H9 (cell line): ENCODE measurements at regions not wholly inside any gene's neighbourhood (a gene's known extent, or its start where the extent isn't known, plus 50 kb on each side); places are given as distances from the start of the nearest gene placed in this dataset.

Source experiments
- DNase-seq: peaks from one replicate; pipeline ENCODE4 v3.0.0-alpha.2; 2017
- H2AFZ ChIP-seq: one replicate; pipeline ENCODE4 v1.6.1; 2013; ENCODE audit warnings: mild to moderate bottlenecking, low read length, control low read depth, moderate library complexity
- H2AK5ac ChIP-seq: 2 replicates; pipeline ENCODE4 v1.6.1; 2013; ENCODE audit warnings: low read length, control low read depth, mixed read lengths; ENCODE audit not compliant: insufficient read length
- H2BK120ac ChIP-seq: one replicate; pipeline ENCODE4 v1.6.1; 2013; ENCODE audit warnings: low read depth, mild to moderate bottlenecking, low read length, control low read depth, inconsistent platforms; ENCODE audit not compliant: poor library complexity, severe bottlenecking
- H2BK12ac ChIP-seq: 2 replicates; pipeline ENCODE4 v1.6.1; 2013; ENCODE audit warnings: low read length, control low read depth, mixed read lengths, low read depth; ENCODE audit not compliant: insufficient read length
- H2BK15ac ChIP-seq: 2 replicates; pipeline ENCODE4 v1.6.1; 2013; ENCODE audit warnings: low read depth, low read length, control low read depth
- H2BK20ac ChIP-seq: one replicate; pipeline ENCODE4 v1.6.1; 2013; ENCODE audit warnings: low read depth, mild to moderate bottlenecking, low read length, control low read depth, inconsistent platforms; ENCODE audit not compliant: poor library complexity, severe bottlenecking
- H2BK5ac ChIP-seq: 2 replicates; pipeline ENCODE4 v1.6.1; 2013; ENCODE audit warnings: low read length, control low read depth, mixed read lengths; ENCODE audit not compliant: insufficient read length
- H3K14ac ChIP-seq: 2 replicates; pipeline ENCODE4 v1.6.1; 2013; ENCODE audit warnings: low read length, control low read depth; ENCODE audit not compliant: insufficient read depth
- H3K18ac ChIP-seq: 2 replicates; pipeline ENCODE4 v1.6.1; 2013; ENCODE audit warnings: low read depth, mild to moderate bottlenecking, mixed read lengths, low read length, control low read depth; ENCODE audit not compliant: insufficient read length
- H3K23ac ChIP-seq: 2 replicates; pipeline ENCODE4 v1.6.1; 2013; ENCODE audit warnings: low read length, control low read depth, mixed read lengths, low read depth; ENCODE audit not compliant: insufficient read length
- H3K23me2 ChIP-seq: 2 replicates; pipeline ENCODE4 v1.6.1; 2013; ENCODE audit warnings: low read depth, mild to moderate bottlenecking, mixed read lengths, low read length, control low read depth; ENCODE audit not compliant: insufficient read length, poor library complexity, severe bottlenecking
- H3K27ac ChIP-seq: 2 replicates; pipeline ENCODE4 v1.5.1; 2013; ENCODE audit warnings: low read length, control low read depth, mixed read lengths, low read depth; ENCODE audit not compliant: insufficient read length
- H3K27me3 ChIP-seq: 2 replicates; pipeline ENCODE4 v1.6.1; 2013; ENCODE audit warnings: low read length, control low read depth, inconsistent platforms; ENCODE audit not compliant: insufficient read depth
- H3K4ac ChIP-seq: 2 replicates; pipeline ENCODE4 v1.6.1; 2013; ENCODE audit warnings: low read depth, mild to moderate bottlenecking, control low read depth, inconsistent platforms, low read length, moderate library complexity
- H3K4me1 ChIP-seq: 2 replicates; pipeline ENCODE4 v1.6.1; 2013; ENCODE audit warnings: low read length, control low read depth, inconsistent platforms; ENCODE audit not compliant: insufficient read depth
- H3K4me2 ChIP-seq: 2 replicates; pipeline ENCODE4 v1.6.1; 2013; ENCODE audit warnings: low read length, control low read depth, mixed read lengths; ENCODE audit not compliant: insufficient read length, insufficient read depth
- H3K56ac ChIP-seq: 2 replicates; pipeline ENCODE4 v1.6.1; 2013; ENCODE audit warnings: low read depth, mild to moderate bottlenecking, mixed read lengths, low read length, control low read depth; ENCODE audit not compliant: insufficient read length
- H3K79me1 ChIP-seq: 2 replicates; pipeline ENCODE4 v1.6.1; 2013; ENCODE audit warnings: low read depth, mild to moderate bottlenecking, moderate library complexity, low read length, control low read depth, inconsistent platforms; ENCODE audit not compliant: insufficient read depth, poor library complexity, severe bottlenecking
- H3K79me2 ChIP-seq: 2 replicates; pipeline ENCODE4 v1.6.1; 2013; ENCODE audit warnings: low read length, control low read depth, inconsistent platforms; ENCODE audit not compliant: insufficient read depth
- H3K9ac ChIP-seq: 2 replicates; pipeline ENCODE4 v1.6.1; 2013; ENCODE audit warnings: low read length, control low read depth, mixed read lengths; ENCODE audit not compliant: insufficient read length; ENCODE audit errors: extremely low read depth
- H3K9me3 ChIP-seq: one replicate; pipeline ENCODE4 v1.6.1; 2013; ENCODE audit warnings: low read depth, low read length, inconsistent platforms; ENCODE audit not compliant: control insufficient read depth
- H3T11ph ChIP-seq: one replicate; pipeline ENCODE4 v1.6.1; 2013; ENCODE audit warnings: mild to moderate bottlenecking, low read length, control low read depth, inconsistent platforms
- H4K20me1 ChIP-seq: one replicate; pipeline ENCODE4 v1.6.1; 2013; ENCODE audit not compliant: control insufficient read depth, insufficient read length, insufficient read depth
- H4K5ac ChIP-seq: 2 replicates; pipeline ENCODE4 v1.6.1; 2013; ENCODE audit warnings: low read depth, mild to moderate bottlenecking, mixed read lengths, low read length, control low read depth; ENCODE audit not compliant: insufficient read length
- H4K8ac ChIP-seq: replicated peaks from 2 replicates; pipeline ENCODE4 v1.6.1; 2013; ENCODE audit warnings: low read length, control low read depth, mixed read lengths, low read depth; ENCODE audit not compliant: insufficient read length
- H4K91ac ChIP-seq: 2 replicates; pipeline ENCODE4 v1.6.1; 2013; ENCODE audit warnings: low read depth, mild to moderate bottlenecking, moderate library complexity, mixed read lengths, low read length, control low read depth; ENCODE audit not compliant: insufficient read length
- H3K27ac Mint-ChIP-seq, 3 experiments: 2 replicates in 2 of 3; 3 replicates in 1 of 3; pipeline ENCODE4 v1.8.0; 2020 to 2021; ENCODE audit warnings: mixed read lengths in 3 of 3, mild to moderate bottlenecking in 1 of 3, moderate library complexity in 1 of 3
- H3K27me3 Mint-ChIP-seq: 2 replicates; pipeline ENCODE4 v1.8.0; 2021; ENCODE audit warnings: low read depth, mild to moderate bottlenecking, moderate library complexity, mixed read lengths
- H3K36me3 Mint-ChIP-seq, 3 experiments: 2 replicates in 2 of 3; 3 replicates in 1 of 3; pipeline ENCODE4 v1.8.0; 2020 to 2021; ENCODE audit warnings: low read depth in 3 of 3, mixed read lengths in 3 of 3; ENCODE audit not compliant: insufficient read depth in 1 of 3
- H3K4me1 Mint-ChIP-seq, 2 experiments: 2 replicates each; pipeline ENCODE4 v1.8.0; 2020; ENCODE audit warnings: mixed read lengths in 2 of 2
- H3K4me3 Mint-ChIP-seq, 2 experiments: 2 replicates in 1 of 2; 3 replicates in 1 of 2; pipeline ENCODE4 v1.8.0; 2020 to 2021; ENCODE audit warnings: mild to moderate bottlenecking in 2 of 2, mixed read lengths in 2 of 2, moderate library complexity in 1 of 2
- H3K9me3 Mint-ChIP-seq, 2 experiments: 2 replicates in 1 of 2; 3 replicates in 1 of 2; pipeline ENCODE4 v1.8.0; 2020; ENCODE audit warnings: mild to moderate bottlenecking in 2 of 2, mixed read lengths in 2 of 2, moderate library complexity in 1 of 2
- WGBS: extraction: QIAGEN DNeasy Blood & Tissue Kit; methylation state at CpG from one replicate; pipeline ENCODE4 v1.1.7; 2013; ENCODE audit warnings: missing lambda C conversion rate, low lambda C conversion rate, mixed read lengths; ENCODE audit not compliant: insufficient read length; ENCODE audit errors: extremely low coverage; 5-methylcytosine and 5-hydroxymethylcytosine counted together
- TF ChIP-seq, protein P1 (sequence below): fragments of 200-600 bp; sonication (generic); conservative IDR thresholded peaks from 3 replicates; pipeline ENCODE4 v1.8.0; 2021; ENCODE audit warnings: antibody characterized with exemption, mild to moderate bottlenecking

DNA sequence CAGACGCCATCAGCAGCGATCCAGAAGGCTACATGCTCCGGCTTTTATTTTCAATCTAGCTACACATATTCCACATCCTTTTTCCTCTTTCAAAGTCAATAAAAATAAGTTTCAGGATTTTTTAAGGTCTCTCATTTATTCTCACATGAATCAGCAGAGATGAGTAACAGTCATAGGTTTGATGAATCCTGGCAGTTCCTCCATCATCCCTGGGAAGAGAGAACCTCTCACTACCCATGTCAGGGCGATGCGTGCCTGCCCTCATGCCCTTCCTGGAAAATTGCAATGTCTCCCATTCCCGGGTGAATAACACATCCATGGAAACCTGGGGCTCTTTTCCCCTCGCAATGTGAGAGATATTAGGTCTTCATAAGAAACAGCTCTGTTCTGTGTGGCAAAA lies 301.1 kb upstream of the SMIM21 start:
- Histone ChIP-seq H3K9ac (no peak overlapping the region), H3K4me2 (no peak overlapping the region), H4K8ac (no peak overlapping the region), H2BK5ac (no peak overlapping the region), H2BK120ac (no peak overlapping the region), H3K27me3 (no peaks in the 10 kb centered on the region), H2BK12ac (no peak overlapping the region), H2BK20ac (no peak overlapping the region), H3K23ac (no peak overlapping the region), H3K56ac (no peak overlapping the region), H4K91ac (no peak overlapping the region), H3K4ac (no peak overlapping the region), H3K18ac (no peak overlapping the region), H3T11ph (no peak overlapping the region), H3K9me3 (no peaks in the 10 kb centered on the region), H3K79me1 (no peaks in the 10 kb centered on the region), H4K5ac (no peak overlapping the region), H3K14ac (no peak overlapping the region), H3K27ac (no peak overlapping the region), H4K20me1 (no peaks in the 10 kb centered on the region), H2BK15ac (no peak overlapping the region), H3K4me1 (no peaks in the 10 kb centered on the region), H3K23me2 (no peaks in the 10 kb centered on the region), H3K79me2 (no peaks in the 10 kb centered on the region), H2AK5ac (no peak overlapping the region), H2AFZ (no peak overlapping the region)
- DNase-seq = no peak
- no peaks in the 10 kb centered on the region for H3K9me3 Mint-ChIP-seq
- TF ChIP-seq, protein P1, sequence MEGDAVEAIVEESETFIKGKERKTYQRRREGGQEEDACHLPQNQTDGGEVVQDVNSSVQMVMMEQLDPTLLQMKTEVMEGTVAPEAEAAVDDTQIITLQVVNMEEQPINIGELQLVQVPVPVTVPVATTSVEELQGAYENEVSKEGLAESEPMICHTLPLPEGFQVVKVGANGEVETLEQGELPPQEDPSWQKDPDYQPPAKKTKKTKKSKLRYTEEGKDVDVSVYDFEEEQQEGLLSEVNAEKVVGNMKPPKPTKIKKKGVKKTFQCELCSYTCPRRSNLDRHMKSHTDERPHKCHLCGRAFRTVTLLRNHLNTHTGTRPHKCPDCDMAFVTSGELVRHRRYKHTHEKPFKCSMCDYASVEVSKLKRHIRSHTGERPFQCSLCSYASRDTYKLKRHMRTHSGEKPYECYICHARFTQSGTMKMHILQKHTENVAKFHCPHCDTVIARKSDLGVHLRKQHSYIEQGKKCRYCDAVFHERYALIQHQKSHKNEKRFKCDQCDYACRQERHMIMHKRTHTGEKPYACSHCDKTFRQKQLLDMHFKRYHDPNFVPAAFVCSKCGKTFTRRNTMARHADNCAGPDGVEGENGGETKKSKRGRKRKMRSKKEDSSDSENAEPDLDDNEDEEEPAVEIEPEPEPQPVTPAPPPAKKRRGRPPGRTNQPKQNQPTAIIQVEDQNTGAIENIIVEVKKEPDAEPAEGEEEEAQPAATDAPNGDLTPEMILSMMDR = no peak
- WGBS = no CpG with 5 or more reads among the region's 7 CpGs
- H3K27me3 Mint-ChIP-seq = peaks cover 3% of the 10 kb centered on the region; the same call in 1 of the 2 replicates
- no peak overlapping the region for H3K4me3 Mint-ChIP-seq
- no peaks in the 10 kb centered on the region for H3K36me3 Mint-ChIP-seq
- 0 out of 4 replicates have a peak, but pooled peaks cover 0 to 1% of the 10 kb centered on the region in 2 experiments for H3K4me1 Mint-ChIP-seq
- H3K27ac Mint-ChIP-seq = no peak overlapping the region
